ENCODE measurements at regions not wholly inside any gene's neighbourhood (a gene's known extent, or its start where the extent isn't known, plus 50 kb on each side); places are given as distances from the start of the nearest gene placed in this dataset.

DNA sequence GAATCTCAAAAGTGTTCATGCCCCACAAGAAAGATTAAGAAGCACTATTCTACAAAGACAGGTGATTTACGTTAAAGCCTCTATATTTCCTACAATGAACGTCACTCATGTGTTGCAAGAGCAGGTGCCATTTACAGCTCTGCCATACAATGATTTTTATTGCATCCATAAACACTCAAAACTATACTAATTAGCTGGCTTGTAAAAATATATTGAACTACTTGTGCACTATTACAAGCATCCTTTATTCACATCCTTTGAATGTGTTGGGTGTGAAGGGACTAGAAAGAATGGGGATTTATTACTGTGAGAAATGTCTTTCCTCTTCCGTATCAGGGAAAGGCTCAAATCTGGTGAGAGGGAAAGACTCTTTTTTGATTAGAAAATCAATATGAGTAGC, 50.7 kb upstream of the C3orf49 start:
- DNase-seq, result no peak
- Histone ChIP-seq H3K27ac (no peak overlapping the region), H3K4me3 (ENCODE audit: low read depth, low read length) (no peak overlapping the region), H3K36me3 (replicated peaks) (no peaks in the 10 kb centered on the region), H3K27me3 (replicated peaks) (no peaks in the 10 kb centered on the region)
- TF ChIP-seq, protein P1, sequence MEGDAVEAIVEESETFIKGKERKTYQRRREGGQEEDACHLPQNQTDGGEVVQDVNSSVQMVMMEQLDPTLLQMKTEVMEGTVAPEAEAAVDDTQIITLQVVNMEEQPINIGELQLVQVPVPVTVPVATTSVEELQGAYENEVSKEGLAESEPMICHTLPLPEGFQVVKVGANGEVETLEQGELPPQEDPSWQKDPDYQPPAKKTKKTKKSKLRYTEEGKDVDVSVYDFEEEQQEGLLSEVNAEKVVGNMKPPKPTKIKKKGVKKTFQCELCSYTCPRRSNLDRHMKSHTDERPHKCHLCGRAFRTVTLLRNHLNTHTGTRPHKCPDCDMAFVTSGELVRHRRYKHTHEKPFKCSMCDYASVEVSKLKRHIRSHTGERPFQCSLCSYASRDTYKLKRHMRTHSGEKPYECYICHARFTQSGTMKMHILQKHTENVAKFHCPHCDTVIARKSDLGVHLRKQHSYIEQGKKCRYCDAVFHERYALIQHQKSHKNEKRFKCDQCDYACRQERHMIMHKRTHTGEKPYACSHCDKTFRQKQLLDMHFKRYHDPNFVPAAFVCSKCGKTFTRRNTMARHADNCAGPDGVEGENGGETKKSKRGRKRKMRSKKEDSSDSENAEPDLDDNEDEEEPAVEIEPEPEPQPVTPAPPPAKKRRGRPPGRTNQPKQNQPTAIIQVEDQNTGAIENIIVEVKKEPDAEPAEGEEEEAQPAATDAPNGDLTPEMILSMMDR (IDR thresholded peaks at IDR 0.05; ENCODE audit: low read depth, low read length, missing control alignments), result no peak
- in situ Hi-C loops (cut with HindIII; ENCODE audit: low pct_ligation_motif_present, low sequenced_read_pairs), result no loop called here

DNA sequence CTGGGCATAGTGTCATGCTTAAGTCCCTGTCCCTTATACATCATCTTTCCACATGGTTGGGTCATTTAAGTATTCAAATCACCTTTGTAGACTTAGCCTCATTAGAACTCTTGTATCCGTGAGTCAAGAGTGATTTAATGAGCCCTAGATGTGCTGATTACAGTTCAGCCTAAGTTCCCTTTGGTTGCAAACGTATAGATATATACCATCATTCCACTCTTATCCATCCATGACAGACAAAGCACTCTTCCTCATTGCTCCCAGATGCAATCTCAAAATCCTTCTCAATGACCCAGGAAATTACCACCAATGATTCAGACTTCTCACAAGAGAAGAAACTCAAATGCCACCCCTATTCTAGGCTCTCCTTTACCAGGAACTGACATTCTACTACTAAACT, 50.2 kb upstream of the C3orf49 start:
- DNase-seq, result no peak
- Histone ChIP-seq H3K27me3 (replicated peaks) (no peaks in the 10 kb centered on the region), H3K36me3 (replicated peaks) (no peaks in the 10 kb centered on the region), H3K4me3 (ENCODE audit: low read depth, low read length) (no peak overlapping the region), H3K27ac (no peak overlapping the region)
- TF ChIP-seq, protein P1 (IDR thresholded peaks at IDR 0.05; ENCODE audit: low read depth, low read length, missing control alignments), result no peak
- in situ Hi-C loops (cut with HindIII; ENCODE audit: low pct_ligation_motif_present, low sequenced_read_pairs), result no loop called here
